Body of pancreas (tissue), 4 donors: ENCODE measurements at regions not wholly inside any gene's neighbourhood (a gene's known extent, or its start where the extent isn't known, plus 50 kb on each side); places are given as distances from the start of the nearest gene placed in this dataset.

Experiments
- POLR2A ChIP-seq, 3 donors: fragments of 450-650 bp; IDR thresholded peaks; one replicate each; pipeline ENCODE4 v1.6.1; 2016; ENCODE audit warnings: antibody characterized with exemption in 3 of 3, mild to moderate bottlenecking in 2 of 3
- TF ChIP-seq, protein P1 (sequence below), 7 experiments: fragments of 450-650 bp in 4 of 7; fragments of 200-600 bp in 3 of 7; sonication (generic) in 3 of 7; IDR thresholded peaks; one replicate each; pipeline ENCODE4 v1.5.1; 2016 to 2019; ENCODE audit warnings: antibody characterized with exemption in 7 of 7

DNA sequence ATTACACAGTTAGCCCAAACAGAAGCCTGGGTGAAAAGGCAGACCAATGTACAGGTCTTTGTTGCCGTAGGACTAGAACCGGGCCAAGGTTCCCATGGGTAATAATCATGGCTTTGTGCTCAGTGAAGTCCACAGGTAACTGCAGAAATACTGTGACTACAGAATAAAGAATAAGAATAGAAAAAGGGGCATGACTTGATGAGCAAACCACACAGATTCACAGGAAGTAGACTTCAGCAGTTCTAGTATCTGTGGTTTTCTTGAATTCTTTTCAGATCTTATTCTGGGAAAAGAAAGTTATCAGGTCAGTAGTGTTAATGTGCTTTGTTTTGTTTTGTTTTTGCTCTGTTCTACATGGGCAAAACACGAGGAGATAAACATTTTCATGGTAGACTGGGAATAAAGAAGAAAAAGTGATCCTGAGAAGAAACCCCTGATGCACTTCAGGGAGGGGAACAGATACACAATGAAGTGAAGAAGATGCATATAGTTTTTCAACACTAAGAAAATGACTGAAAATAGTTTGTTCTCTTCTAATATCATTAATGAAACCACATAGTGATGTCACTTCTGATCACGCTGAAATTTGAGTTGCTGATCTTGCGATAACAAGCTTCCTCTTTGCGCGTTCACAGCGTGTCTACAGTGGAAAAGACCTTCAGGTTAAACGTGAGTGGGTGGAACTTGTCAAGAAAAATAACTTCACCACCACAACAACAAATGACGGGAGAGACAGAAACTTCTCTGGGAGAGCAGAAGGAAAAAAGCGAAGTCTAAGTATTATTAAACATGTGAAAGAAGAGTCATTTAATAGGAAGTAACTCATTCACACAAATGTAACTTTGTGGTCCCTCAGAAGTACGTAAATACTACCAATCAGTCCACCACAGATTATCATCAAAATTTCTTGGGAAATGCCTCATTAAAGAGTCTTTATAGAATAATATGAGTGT lies 315.8 kb upstream of the SATB1 start:
- TF ChIP-seq POLR2A (IDR thresholded peaks at IDR 0.05) = no peak
- TF ChIP-seq, protein P1, sequence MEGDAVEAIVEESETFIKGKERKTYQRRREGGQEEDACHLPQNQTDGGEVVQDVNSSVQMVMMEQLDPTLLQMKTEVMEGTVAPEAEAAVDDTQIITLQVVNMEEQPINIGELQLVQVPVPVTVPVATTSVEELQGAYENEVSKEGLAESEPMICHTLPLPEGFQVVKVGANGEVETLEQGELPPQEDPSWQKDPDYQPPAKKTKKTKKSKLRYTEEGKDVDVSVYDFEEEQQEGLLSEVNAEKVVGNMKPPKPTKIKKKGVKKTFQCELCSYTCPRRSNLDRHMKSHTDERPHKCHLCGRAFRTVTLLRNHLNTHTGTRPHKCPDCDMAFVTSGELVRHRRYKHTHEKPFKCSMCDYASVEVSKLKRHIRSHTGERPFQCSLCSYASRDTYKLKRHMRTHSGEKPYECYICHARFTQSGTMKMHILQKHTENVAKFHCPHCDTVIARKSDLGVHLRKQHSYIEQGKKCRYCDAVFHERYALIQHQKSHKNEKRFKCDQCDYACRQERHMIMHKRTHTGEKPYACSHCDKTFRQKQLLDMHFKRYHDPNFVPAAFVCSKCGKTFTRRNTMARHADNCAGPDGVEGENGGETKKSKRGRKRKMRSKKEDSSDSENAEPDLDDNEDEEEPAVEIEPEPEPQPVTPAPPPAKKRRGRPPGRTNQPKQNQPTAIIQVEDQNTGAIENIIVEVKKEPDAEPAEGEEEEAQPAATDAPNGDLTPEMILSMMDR (IDR thresholded peaks at IDR 0.05) = no peak
